ENCODE measurements at regions not wholly inside any gene's neighbourhood (a gene's known extent, or its start where the extent isn't known, plus 50 kb on each side); places are given as distances from the start of the nearest gene placed in this dataset.

- RAD21 ChIA-PET (ENCODE audit: low non-redundant PET in 1 of 2, low total read pairs in 2 of 2, uncharacterized antibody in 2 of 2, unreplicated experiment in 2 of 2), result interaction anchor here in 1 of 2 experiments (0.6 kb wide), 1 partner anchor 14 kb away, joined by 3 read pairs; no protein-coding TSS in a partner anchor
Measured at GRCh38 chr22:34975721-34976120, 90.2 kb upstream of the ISX start.

More at GRCh38 chr22:34975721-34976120, 90.2 kb upstream of the ISX start:
- Histone ChIP-seq H3K4me2 (ENCODE audit: low read length) (no peak overlapping the region), H3K9me3 (ENCODE audit: control insufficient read depth in 1 of 2, insufficient read depth in 1 of 2, low read depth in 1 of 2, low read length in 2 of 2) (no peaks in the 10 kb centered on the region), H3K4me3 (replicated peaks in 1 of 2; ENCODE audit: low read depth in 1 of 2, low read length in 2 of 2) (no peak overlapping the region), H3K79me2 (ENCODE audit: insufficient read depth, low read length) (no peaks in the 10 kb centered on the region), H3K9me2 (ENCODE audit: insufficient read depth) (no peaks in the 10 kb centered on the region), H3K4me1 (ENCODE audit: control insufficient read depth in 1 of 2, insufficient read depth in 2 of 2, low read length in 2 of 2) (no peaks in the 10 kb centered on the region), H3K9ac (ENCODE audit: low read length) (no peak overlapping the region), H4K20me1 (ENCODE audit: insufficient read depth) (no peaks in the 10 kb centered on the region), H3K27ac (ENCODE audit: low read depth, low read length) (no peak overlapping the region), H3K36me3 (ENCODE audit: control insufficient read depth in 1 of 2, insufficient read depth in 2 of 2, low read length in 2 of 2) (no peaks in the 10 kb centered on the region), H3K27me3 (ENCODE audit: insufficient read depth, low read length) (peaks cover 3% of the 10 kb centered on the region; the same call in 1 of the 2 replicates), H2AFZ (ENCODE audit: low read depth, low read length, poor library complexity, severe bottlenecking) (no peak overlapping the region)
- ATAC-seq, result peak; percentile 75
- BruUV-seq (replicated peaks), result no TSS peak
- TF ChIP-seq POLR2AphosphoS5 (IDR thresholded peaks at IDR 0.05; ENCODE audit: low read depth, low read length) (no peak), REST (IDR thresholded peaks at IDR 0.05; ENCODE audit: low read depth) (no peak), SP1 (IDR thresholded peaks at IDR 0.05; ENCODE audit: low read depth) (no peak), RAD21 (IDR thresholded peaks at IDR 0.05; ENCODE audit: low read depth) (peak; percentile 9; the same call in 1 of the 2 replicates), ZNF274 (IDR thresholded peaks at IDR 0.05; ENCODE audit: low read depth, low read length) (no peak), CTCF (IDR thresholded peaks at IDR 0.05 in 2 of 3, conservative IDR thresholded peaks at IDR 0.05 in 1 of 3; ENCODE audit: borderline replicate concordance in 1 of 3, insufficient read depth in 1 of 3, low read depth in 2 of 3, low read length in 2 of 3) (peak in 2 of 3 experiments; percentile 39 to 42; a peak in 4 of 6 replicates), ELF1 (IDR thresholded peaks at IDR 0.05; ENCODE audit: borderline replicate concordance, low read depth) (no peak), TCF7L2 (IDR thresholded peaks at IDR 0.05; ENCODE audit: borderline replicate concordance, extremely low read depth, insufficient read depth, insufficient read length) (no peak), FOSL1 (IDR thresholded peaks at IDR 0.05; ENCODE audit: low read depth) (no peak), CEBPB (IDR thresholded peaks at IDR 0.05; ENCODE audit: low read depth) (no peak), ATF3 (IDR thresholded peaks at IDR 0.05) (no peak)
- ChIA-PET CTCF (no interaction called here), POLR2A (interaction anchor here (1.2 kb wide), 1 partner anchor 8 kb away, joined by 4 read pairs; no protein-coding TSS in a partner anchor)
- DNase-seq (ENCODE audit: low read depth, low spot score), result no peak
- intact Hi-C loops (cut with micrococcal nuclease), result no loop called here
